Liver (tissue), 8 donors: ENCODE measurements at regions not wholly inside any gene's neighbourhood (a gene's known extent, or its start where the extent isn't known, plus 50 kb on each side); places are given as distances from the start of the nearest gene placed in this dataset.

Experiments
- DNase-seq: peaks from one replicate; pipeline ENCODE4 v3.0.0-alpha.2; 2017; ENCODE audit warnings: low spot score
- H3K27ac ChIP-seq, 2 donors: one replicate each; pipeline ENCODE4 v1.7.0; 2013; ENCODE audit warnings: inconsistent platforms in 2 of 2, low read length in 2 of 2, control low read depth in 1 of 2, low read depth in 1 of 2, mild to moderate bottlenecking in 1 of 2
- H3K27me3 ChIP-seq, 4 donors: one replicate each; pipeline versions ENCODE4 v1.6.1 to v1.7.0; 2013; ENCODE audit warnings: low read length in 3 of 4, inconsistent platforms in 1 of 4, mild to moderate bottlenecking in 1 of 4, moderate library complexity in 1 of 4; ENCODE audit not compliant: control insufficient read depth in 4 of 4, insufficient read depth in 4 of 4
- H3K36me3 ChIP-seq, 4 donors: one replicate each; pipeline versions ENCODE4 v1.6.1 to v1.7.0; 2013; ENCODE audit warnings: low read length in 3 of 4, mild to moderate bottlenecking in 3 of 4, low read depth in 1 of 4, moderate library complexity in 1 of 4; ENCODE audit not compliant: control insufficient read depth in 4 of 4, insufficient read depth in 3 of 4
- H3K4me1 ChIP-seq, 4 donors: one replicate each; pipeline versions ENCODE4 v1.6.1 to v1.7.0; 2013; ENCODE audit warnings: low read length in 3 of 4, mild to moderate bottlenecking in 3 of 4, moderate library complexity in 1 of 4; ENCODE audit not compliant: control insufficient read depth in 4 of 4, insufficient read depth in 4 of 4
- H3K4me3 ChIP-seq, 3 donors: one replicate each; pipeline versions ENCODE4 v1.6.1 to v1.7.0; 2013; ENCODE audit warnings: low read length in 3 of 3, control low read depth in 1 of 3, low read depth in 1 of 3, mild to moderate bottlenecking in 1 of 3
- H3K9ac ChIP-seq, 2 donors: one replicate each; pipeline ENCODE4 v1.7.0; 2013; ENCODE audit warnings: low read length in 2 of 2, mild to moderate bottlenecking in 2 of 2, moderate library complexity in 2 of 2, control low read depth in 1 of 2, low read depth in 1 of 2
- H3K9me3 ChIP-seq, 4 donors: one replicate each; pipeline versions ENCODE4 v1.6.1 to v1.7.0; 2013; ENCODE audit warnings: low read length in 3 of 4; ENCODE audit not compliant: control insufficient read depth in 4 of 4
- ATF3 ChIP-seq: IDR thresholded peaks from 2 replicates; pipeline ENCODE4 v1.6.1; 2016; ENCODE audit warnings: antibody characterized with exemption
- CTCF ChIP-seq: fragments of 150-350 bp; IDR thresholded peaks from 2 replicates; pipeline ENCODE4 v1.5.1; 2017; ENCODE audit warnings: improper control_type of control experiment, low read depth, low read length; ENCODE audit not compliant: missing input control
- EGR1 ChIP-seq, 2 donors: IDR thresholded peaks; 2 replicates each; pipeline ENCODE4 v1.6.1; 2016 to 2018; ENCODE audit warnings: antibody characterized with exemption in 2 of 2, low read depth in 2 of 2
- FOXA1 ChIP-seq: IDR thresholded peaks from 2 replicates; pipeline ENCODE4 v1.6.1; 2016; ENCODE audit warnings: antibody characterized with exemption
- GABPA ChIP-seq, 2 donors: IDR thresholded peaks in 1 of 2; conservative IDR thresholded peaks in 1 of 2; 2 replicates each; pipeline ENCODE4 v1.6.1; 2016; ENCODE audit warnings: antibody characterized with exemption in 2 of 2, mild to moderate bottlenecking in 1 of 2, moderate library complexity in 1 of 2
- HNF4A ChIP-seq, 2 donors: conservative IDR thresholded peaks; 2 replicates each; pipeline ENCODE4 v1.6.1; 2016; ENCODE audit warnings: antibody characterized with exemption in 2 of 2, mild to moderate bottlenecking in 2 of 2
- HNF4G ChIP-seq: IDR thresholded peaks from 2 replicates; pipeline ENCODE4 v1.6.1; 2016; ENCODE audit warnings: antibody characterized with exemption
- JUND ChIP-seq, 2 donors: IDR thresholded peaks; 2 replicates each; pipeline ENCODE4 v1.6.1; 2016; ENCODE audit warnings: antibody characterized with exemption in 2 of 2
- MAX ChIP-seq: IDR thresholded peaks from 2 replicates; pipeline ENCODE4 v1.6.1; 2016; ENCODE audit warnings: antibody characterized with exemption
- RAD21 ChIP-seq, 2 donors: IDR thresholded peaks; 2 replicates each; pipeline ENCODE4 v1.6.1; 2016; ENCODE audit warnings: antibody characterized with exemption in 2 of 2, mild to moderate bottlenecking in 2 of 2
- REST ChIP-seq: IDR thresholded peaks from 2 replicates; pipeline ENCODE4 v1.6.1; 2016; ENCODE audit warnings: antibody characterized with exemption, mild to moderate bottlenecking
- RXRA ChIP-seq, 2 donors: IDR thresholded peaks; 2 replicates each; pipeline ENCODE4 v1.6.1; 2017 to 2018; ENCODE audit warnings: antibody characterized with exemption in 2 of 2, mild to moderate bottlenecking in 1 of 2
- TAF1 ChIP-seq: conservative IDR thresholded peaks from 2 replicates; pipeline ENCODE4 v1.6.1; 2016; ENCODE audit warnings: antibody characterized with exemption, mild to moderate bottlenecking
- YY1 ChIP-seq: IDR thresholded peaks from 2 replicates; pipeline ENCODE4 v1.6.1; 2016; ENCODE audit warnings: antibody characterized with exemption, mild to moderate bottlenecking
- WGBS: extraction: QIAGEN DNeasy Blood & Tissue Kit; methylation state at CpG from one replicate; pipeline ENCODE4 v1.1.7; 2013; 5-methylcytosine and 5-hydroxymethylcytosine counted together
- donor health status: healthy.
- donor health status: healthy.
- donor health status: healthy.
- donor health status: healthy.
- donor health status: healthy.

GRCh38 chr2:6254441-6254840 lies 562.3 kb downstream of the SOX11 start (continued):
- no peak for TF ChIP-seq REST
- no peak for TF ChIP-seq EGR1 (IDR thresholded peaks at IDR 0.05; ENCODE audit: low read depth in 2 of 2)
- TF ChIP-seq HNF4A (conservative IDR thresholded peaks at IDR 0.05) = no peak
- no peak for TF ChIP-seq FOXA1
- no peak for TF ChIP-seq CTCF
- no peak for TF ChIP-seq MAX
- no peak for TF ChIP-seq JUND (IDR thresholded peaks at IDR 0.05)
- no peak for TF ChIP-seq ATF3

- Histone ChIP-seq H3K4me3 (no peak overlapping the region), H3K27ac (no peak overlapping the region), H3K4me1 (no peaks in the 10 kb centered on the region), H3K27me3 (no peaks in the 10 kb centered on the region), H3K9ac (no peak overlapping the region), H3K36me3 (no peaks in the 10 kb centered on the region), H3K9me3 (no peaks in the 10 kb centered on the region)
- no peak for TF ChIP-seq HNF4A (conservative IDR thresholded peaks at IDR 0.05)
- no peak for TF ChIP-seq RAD21 (IDR thresholded peaks at IDR 0.05)
- TF ChIP-seq EGR1 (IDR thresholded peaks at IDR 0.05; ENCODE audit: low read depth in 2 of 2) = no peak
- TF ChIP-seq TAF1 = no peak
- TF ChIP-seq HNF4G = no peak
- no peak for TF ChIP-seq JUND (IDR thresholded peaks at IDR 0.05)
- no peak for TF ChIP-seq YY1
- TF ChIP-seq MAX = no peak
- TF ChIP-seq GABPA (IDR thresholded peaks at IDR 0.05 in 1 of 2, conservative IDR thresholded peaks at IDR 0.05 in 1 of 2) = no peak
- TF ChIP-seq REST = no peak
- no peak for TF ChIP-seq RXRA (IDR thresholded peaks at IDR 0.05)
- WGBS = 84% methylated on average over 3 of the region's 3 CpGs
- no peak for DNase-seq
Observed at GRCh38 chr2:6264198-6264597, 572.0 kb downstream of the SOX11 start.
